SU-DHL-6 (cell line): ENCODE measurements at regions not wholly inside any gene's neighbourhood (a gene's known extent, or its start where the extent isn't known, plus 50 kb on each side); places are given as distances from the start of the nearest gene placed in this dataset.
"Not testable (repeated sequence)": the region's sequence is repeated elsewhere in the genome, so short reads cannot be mapped to it uniquely, and the experiment has no call there.

ENCODE experiments used
- H2AFZ ChIP-seq: fragments of 200-600 bp; sonication (generic); 2 replicates; pipeline ENCODE4 v1.6.1; 2014; ENCODE audit warnings: low read depth, mild to moderate bottlenecking, moderate library complexity, mixed read lengths, antibody characterized with exemption, low read length; ENCODE audit not compliant: severe bottlenecking
- H3F3A ChIP-seq: fragments of 200-600 bp; shearing (Covaris generic); 2 replicates; pipeline ENCODE4 v1.6.0; 2016; ENCODE audit warnings: antibody characterized with exemption, mild to moderate bottlenecking; ENCODE audit not compliant: insufficient read depth
- H3K27ac ChIP-seq: fragments of 200-600 bp; sonication (generic); 2 replicates; pipeline ENCODE4 v1.5.1; 2016; ENCODE audit warnings: low read depth, mild to moderate bottlenecking, low read length, moderate library complexity, mixed read lengths
- H3K27me3 ChIP-seq: fragments of 200-600 bp; sonication (generic), shearing (Covaris generic); 2 replicates; pipeline ENCODE4 v1.6.0; 2014; ENCODE audit warnings: mild to moderate bottlenecking, low read length
- H3K36me3 ChIP-seq: fragments of 200-600 bp; sonication (generic); 2 replicates; pipeline ENCODE4 v1.6.1; 2014; ENCODE audit warnings: mild to moderate bottlenecking, low read length, mixed read lengths
- H3K4me2 ChIP-seq: fragments of 300-600, 200-600 bp; shearing (Covaris generic), sonication (generic); 2 replicates; pipeline ENCODE4 v1.6.0; 2014; ENCODE audit warnings: low read length, low read depth, mild to moderate bottlenecking; ENCODE audit not compliant: poor library complexity, severe bottlenecking
- H3K4me3 ChIP-seq: fragments of 200-600 bp; sonication (generic); 2 replicates; pipeline ENCODE4 v1.5.1; 2014; ENCODE audit warnings: antibody characterized with exemption, low read length, mild to moderate bottlenecking, mixed read lengths; ENCODE audit not compliant: insufficient read depth, poor library complexity, severe bottlenecking
- H3K79me2 ChIP-seq: fragments of 200-600 bp; sonication (generic); 2 replicates; pipeline ENCODE4 v1.6.1; 2014; ENCODE audit warnings: mild to moderate bottlenecking, low read length, moderate library complexity; ENCODE audit not compliant: insufficient read depth
- H3K9ac ChIP-seq: fragments of 200-600 bp; sonication (generic); 2 replicates; pipeline ENCODE4 v1.7.0; 2014; ENCODE audit warnings: mild to moderate bottlenecking, low read length
- H3K9me2 ChIP-seq: fragments of 200-600 bp; sonication (generic); replicated peaks from 2 replicates; pipeline ENCODE4 v1.6.1; 2014; ENCODE audit warnings: low read length; ENCODE audit not compliant: insufficient read depth
- H3K9me3 ChIP-seq: fragments of 200-600 bp; sonication (generic); 2 replicates; pipeline ENCODE4 v1.6.1; 2014; ENCODE audit warnings: low read length, mixed read lengths; ENCODE audit not compliant: insufficient read depth
- H4K20me1 ChIP-seq: fragments of 200-600 bp; sonication (generic); 2 replicates; pipeline ENCODE4 v1.6.1; 2014; ENCODE audit warnings: low read depth, mild to moderate bottlenecking, antibody characterized with exemption, low read length, moderate library complexity, mixed read lengths
- CTCF ChIP-seq: fragments of 200-600 bp; sonication (generic); IDR thresholded peaks from one replicate; pipeline ENCODE4 v1.5.1; 2017; ENCODE audit warnings: antibody characterized with exemption, mild to moderate bottlenecking, low read length, moderate library complexity; ENCODE audit not compliant: insufficient read depth, poor library complexity, severe bottlenecking
- EZH2phosphoT487 ChIP-seq: fragments of 200-600 bp; sonication (generic), shearing (Covaris generic); conservative IDR thresholded peaks from 2 replicates; pipeline ENCODE4 v1.6.1; 2018; ENCODE audit warnings: mild to moderate bottlenecking, antibody characterized with exemption, low read length, moderate library complexity, mixed read lengths

- Histone ChIP-seq H3K79me2 (no peaks in the 10 kb centered on the region), H4K20me1 (no peaks in the 10 kb centered on the region), H2AFZ (no peak overlapping the region), H3K27ac (no peak overlapping the region), H3K9me3 (no peaks in the 10 kb centered on the region), H3K36me3 (no peaks in the 10 kb centered on the region), H3K9me2 (no peaks in the 10 kb centered on the region), H3F3A (no peaks in the 10 kb centered on the region), H3K4me2 (no peak overlapping the region), H3K27me3 (no peaks in the 10 kb centered on the region), H3K9ac (no peak overlapping the region), H3K4me3 (no peak overlapping the region)
- no peak for TF ChIP-seq CTCF
- no peak for TF ChIP-seq EZH2phosphoT487
Measured at GRCh38 chr2:102892698-102893310, 131.0 kb downstream of the TMEM182 start.

DNA sequence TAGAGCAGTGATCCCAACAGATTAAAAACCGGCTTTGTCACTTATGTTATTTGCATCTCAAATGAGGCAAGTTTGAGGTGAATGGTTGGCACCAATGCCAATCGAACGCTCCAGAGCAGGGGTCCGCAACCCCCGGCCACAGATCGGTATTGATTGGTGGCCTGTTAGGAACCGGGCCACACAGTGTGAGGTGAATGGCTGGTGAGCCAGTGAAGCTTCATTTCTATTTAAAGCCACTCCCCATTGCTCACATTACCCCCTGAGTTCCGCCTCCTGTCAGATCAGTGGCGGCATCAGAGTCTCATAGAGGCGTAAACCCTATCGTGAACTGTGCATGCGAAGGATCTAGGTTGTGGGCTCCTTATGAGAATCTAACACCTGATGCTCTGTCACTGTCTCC, 132.0 kb downstream of the TMEM182 start:
- no peak overlapping the region for H3K4me2 ChIP-seq
- no peaks in the 10 kb centered on the region for H3K27me3 ChIP-seq
- H3K9ac ChIP-seq = no peak overlapping the region
- no peaks in the 10 kb centered on the region for H3F3A ChIP-seq
- H3K27ac ChIP-seq = no peak overlapping the region
- no peaks in the 10 kb centered on the region for H4K20me1 ChIP-seq
- no peaks in the 10 kb centered on the region for H3K9me2 ChIP-seq
- no peaks in the 10 kb centered on the region for H3K36me3 ChIP-seq
- no peak overlapping the region for H3K4me3 ChIP-seq
- H3K9me3 ChIP-seq = no peaks in the 10 kb centered on the region
- TF ChIP-seq EZH2phosphoT487 = no peak
- TF ChIP-seq CTCF = no peak
- no peaks in the 10 kb centered on the region for H3K79me2 ChIP-seq
- H2AFZ ChIP-seq = no peak overlapping the region

- Histone ChIP-seq H3K36me3 (no peaks in the 10 kb centered on the region), H3K27ac (no peak overlapping the region), H3K9me2 (no peaks in the 10 kb centered on the region), H3K4me3 (no peak overlapping the region), H3K9me3 (no peaks in the 10 kb centered on the region), H3F3A (no peaks in the 10 kb centered on the region), H3K4me2 (no peak overlapping the region), H4K20me1 (no peaks in the 10 kb centered on the region), H3K79me2 (no peaks in the 10 kb centered on the region), H3K27me3 (no peaks in the 10 kb centered on the region), H3K9ac (no peak overlapping the region), H2AFZ (no peak overlapping the region)
- TF ChIP-seq CTCF (no peak), EZH2phosphoT487 (no peak)
Measured at GRCh38 chr2:102895376-102895775, 133.5 kb downstream of the TMEM182 start.

DNA sequence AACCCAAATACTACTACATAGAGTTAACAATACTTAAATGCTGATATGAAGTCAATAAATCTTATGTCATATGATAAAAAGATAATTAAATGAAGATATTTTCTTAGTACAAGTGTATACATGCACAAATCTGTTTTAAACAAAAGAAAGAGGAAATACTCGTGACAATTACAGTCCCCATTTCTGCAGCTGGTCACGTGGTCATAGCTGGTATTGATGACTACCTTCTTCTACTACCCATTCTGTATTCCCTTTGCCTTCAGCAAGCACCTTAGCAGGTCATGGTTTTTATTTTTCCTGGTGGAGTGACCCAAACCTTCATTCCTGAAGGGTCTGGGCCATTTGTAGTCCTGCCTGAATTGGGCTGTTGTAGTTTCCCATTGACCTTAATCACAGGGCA, 147.4 kb downstream of the TMEM182 start:
- not testable (repeated sequence) for H3K36me3 ChIP-seq, H3K4me2 ChIP-seq, H4K20me1 ChIP-seq, H3K4me3 ChIP-seq, H3F3A ChIP-seq, H3K9ac ChIP-seq, H3K79me2 ChIP-seq, H2AFZ ChIP-seq, H3K9me3 ChIP-seq, H3K27ac ChIP-seq, H3K27me3 ChIP-seq, H3K9me2 ChIP-seq
